RWPE2 (cell line): ENCODE measurements at regions not wholly inside any gene's neighbourhood (a gene's known extent, or its start where the extent isn't known, plus 50 kb on each side); places are given as distances from the start of the nearest gene placed in this dataset.

Experiments
- ATAC-seq: fragments of 200-7000 bp; cut with Tn5 transposase; 3 replicates; pipeline ENCODE4 v1.9.1; 2021; ENCODE audit warnings: low read depth
- DNase-seq: peaks from one replicate; pipeline ENCODE4 v3.0.0-alpha.2; 2020; ENCODE audit warnings: low spot score
- H3K27ac ChIP-seq: fragments of 450-650 bp; 2 replicates; pipeline ENCODE4 v1.5.1; 2017; ENCODE audit warnings: mild to moderate bottlenecking; ENCODE audit not compliant: poor library complexity, severe bottlenecking
- H3K27me3 ChIP-seq: fragments of 250-450 bp; sonication (Bioruptor Pico); 2 replicates; pipeline ENCODE4 v1.5.1; 2021; ENCODE audit warnings: mild to moderate bottlenecking, moderate library complexity; ENCODE audit not compliant: insufficient read depth, poor library complexity, severe bottlenecking
- H3K36me3 ChIP-seq: fragments of 250-450 bp; sonication (Bioruptor Pico); 2 replicates; pipeline ENCODE4 v1.5.1; 2020; ENCODE audit warnings: low read depth, mild to moderate bottlenecking, moderate library complexity
- H3K4me1 ChIP-seq: fragments of 250-450 bp; sonication (Bioruptor Pico); 2 replicates; pipeline ENCODE4 v1.5.1; 2021; ENCODE audit warnings: mild to moderate bottlenecking, moderate library complexity; ENCODE audit not compliant: insufficient read depth, poor library complexity, severe bottlenecking
- H3K4me3 ChIP-seq: fragments of 250-450 bp; sonication (Bioruptor Pico); 2 replicates; pipeline ENCODE4 v1.5.1; 2021; ENCODE audit warnings: mild to moderate bottlenecking, moderate library complexity; ENCODE audit not compliant: severe bottlenecking
- H3K9me3 ChIP-seq: fragments of 250-450 bp; sonication (Bioruptor Pico); 2 replicates; pipeline ENCODE4 v1.5.1; 2021; ENCODE audit warnings: mild to moderate bottlenecking, moderate library complexity; ENCODE audit not compliant: severe bottlenecking
- TF ChIP-seq, protein P1 (sequence below): fragments of 450-650 bp; IDR thresholded peaks from one replicate; pipeline ENCODE4 v1.5.1; 2017; ENCODE audit warnings: mild to moderate bottlenecking, moderate library complexity; ENCODE audit not compliant: poor library complexity, severe bottlenecking

- H3K36me3 ChIP-seq = no peaks in the 10 kb centered on the region
- TF ChIP-seq, protein P1, sequence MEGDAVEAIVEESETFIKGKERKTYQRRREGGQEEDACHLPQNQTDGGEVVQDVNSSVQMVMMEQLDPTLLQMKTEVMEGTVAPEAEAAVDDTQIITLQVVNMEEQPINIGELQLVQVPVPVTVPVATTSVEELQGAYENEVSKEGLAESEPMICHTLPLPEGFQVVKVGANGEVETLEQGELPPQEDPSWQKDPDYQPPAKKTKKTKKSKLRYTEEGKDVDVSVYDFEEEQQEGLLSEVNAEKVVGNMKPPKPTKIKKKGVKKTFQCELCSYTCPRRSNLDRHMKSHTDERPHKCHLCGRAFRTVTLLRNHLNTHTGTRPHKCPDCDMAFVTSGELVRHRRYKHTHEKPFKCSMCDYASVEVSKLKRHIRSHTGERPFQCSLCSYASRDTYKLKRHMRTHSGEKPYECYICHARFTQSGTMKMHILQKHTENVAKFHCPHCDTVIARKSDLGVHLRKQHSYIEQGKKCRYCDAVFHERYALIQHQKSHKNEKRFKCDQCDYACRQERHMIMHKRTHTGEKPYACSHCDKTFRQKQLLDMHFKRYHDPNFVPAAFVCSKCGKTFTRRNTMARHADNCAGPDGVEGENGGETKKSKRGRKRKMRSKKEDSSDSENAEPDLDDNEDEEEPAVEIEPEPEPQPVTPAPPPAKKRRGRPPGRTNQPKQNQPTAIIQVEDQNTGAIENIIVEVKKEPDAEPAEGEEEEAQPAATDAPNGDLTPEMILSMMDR = no peak
- no peaks in the 10 kb centered on the region for H3K27me3 ChIP-seq
- no peak overlapping the region for H3K4me3 ChIP-seq
- no peak for ATAC-seq
- no peaks in the 10 kb centered on the region for H3K4me1 ChIP-seq
- DNase-seq = no peak
- H3K9me3 ChIP-seq = no peaks in the 10 kb centered on the region
- no peak overlapping the region for H3K27ac ChIP-seq
Observed at GRCh38 chr1:213749558-213749957, 238.2 kb upstream of the PROX1 start.

GRCh38 chr1:213750231-213751063 is 237.3 kb upstream of the PROX1 start:
- DNase-seq (no peak), ATAC-seq (no peak)
- Histone ChIP-seq H3K4me1 (no peaks in the 10 kb centered on the region), H3K4me3 (no peak overlapping the region), H3K36me3 (no peaks in the 10 kb centered on the region), H3K9me3 (no peaks in the 10 kb centered on the region), H3K27me3 (no peaks in the 10 kb centered on the region), H3K27ac (no peak overlapping the region)
- TF ChIP-seq, protein P1 = no peak

GRCh38 chr1:213751064-213751397 is 236.7 kb upstream of the PROX1 start:
- no peak overlapping the region for H3K4me3 ChIP-seq
- H3K27me3 ChIP-seq = no peaks in the 10 kb centered on the region
- H3K4me1 ChIP-seq = no peaks in the 10 kb centered on the region
- H3K36me3 ChIP-seq = no peaks in the 10 kb centered on the region
- TF ChIP-seq, protein P1 = no peak
- ATAC-seq (no peak), DNase-seq (no peak)
- no peaks in the 10 kb centered on the region for H3K9me3 ChIP-seq
- no peak overlapping the region for H3K27ac ChIP-seq

GRCh38 chr1:213759359-213760181 is 228.2 kb upstream of the PROX1 start:
- H3K27ac ChIP-seq = no peak overlapping the region
- DNase-seq (no peak), ATAC-seq (no peak)
- H3K9me3 ChIP-seq = no peaks in the 10 kb centered on the region
- no peaks in the 10 kb centered on the region for H3K27me3 ChIP-seq
- H3K36me3 ChIP-seq = no peaks in the 10 kb centered on the region
- TF ChIP-seq, protein P1 = no peak
- H3K4me1 ChIP-seq = no peaks in the 10 kb centered on the region
- H3K4me3 ChIP-seq = no peak overlapping the region
